ENCODE measurements at regions not wholly inside any gene's neighbourhood (a gene's known extent, or its start where the extent isn't known, plus 50 kb on each side); places are given as distances from the start of the nearest gene placed in this dataset.

- intact Hi-C loops (cut with DNase I): no loop called here
- no peaks in the 10 kb centered on the region for H3K9me3 ChIP-seq
- no peaks in the 10 kb centered on the region for H3K36me3 ChIP-seq (replicated peaks in 1 of 2; ENCODE audit: insufficient read depth in 1 of 2, low read depth in 2 of 2)
- 50 to 91% methylated on average over 1 to 5 of the region's 5 CpGs for WGBS, 2 donors
- no peak overlapping the region for H3K27ac ChIP-seq
- ATAC-seq: no peak
- no peak for DNase-seq
- no peaks in the 10 kb centered on the region for H3K27me3 ChIP-seq
- no peak for TF ChIP-seq POLR2A (IDR thresholded peaks at IDR 0.05)
- TF ChIP-seq CTCF (IDR thresholded peaks at IDR 0.05): no peak
- no peak overlapping the region for H3K4me3 ChIP-seq
- H3K4me1 ChIP-seq: no peaks in the 10 kb centered on the region
These were observed 341.2 kb downstream of the DYSF start for GRCh38 chr2:71794611-71795010.

GRCh38 chr2:71793926-71794325 is 340.6 kb downstream of the DYSF start:
- WGBS, 2 donors: 76 to 80% methylated on average over 2 of the region's 2 CpGs
- H3K4me1 ChIP-seq: no peaks in the 10 kb centered on the region
- DNase-seq: no peak

GRCh38 chr2:71792926-71793761 is 339.8 kb downstream of the DYSF start:
- ATAC-seq (no peak), DNase-seq (no peak)
- Histone ChIP-seq H3K4me3 (no peak overlapping the region), H3K27me3 (no peaks in the 10 kb centered on the region), H3K4me1 (no peaks in the 10 kb centered on the region), H3K9me3 (no peaks in the 10 kb centered on the region), H3K27ac (no peak overlapping the region), H3K36me3 (replicated peaks in 1 of 2; ENCODE audit: insufficient read depth in 1 of 2, low read depth in 2 of 2) (no peaks in the 10 kb centered on the region)
- WGBS, 2 donors: 84 to 89% methylated on average over 9 to 10 of the region's 10 CpGs
- no peak for TF ChIP-seq POLR2A (IDR thresholded peaks at IDR 0.05)
- no peak for TF ChIP-seq CTCF (IDR thresholded peaks at IDR 0.05)
- intact Hi-C loops (cut with DNase I): no loop called here

More at GRCh38 chr2:71793926-71794325, 340.6 kb downstream of the DYSF start:
- no peaks in the 10 kb centered on the region for H3K9me3 ChIP-seq
- H3K36me3 ChIP-seq (replicated peaks in 1 of 2; ENCODE audit: insufficient read depth in 1 of 2, low read depth in 2 of 2): no peaks in the 10 kb centered on the region
- H3K4me3 ChIP-seq: no peak overlapping the region
- no peaks in the 10 kb centered on the region for H3K27me3 ChIP-seq
- TF ChIP-seq CTCF (IDR thresholded peaks at IDR 0.05) (no peak), POLR2A (IDR thresholded peaks at IDR 0.05) (no peak)
- H3K27ac ChIP-seq: no peak overlapping the region
- intact Hi-C loops (cut with DNase I): no loop called here
- no peak for ATAC-seq

GRCh38 chr2:71791501-71792135 is 338.3 kb downstream of the DYSF start:
- Histone ChIP-seq H3K9me3 (no peaks in the 10 kb centered on the region), H3K4me1 (no peaks in the 10 kb centered on the region), H3K36me3 (replicated peaks in 1 of 2; ENCODE audit: insufficient read depth in 1 of 2, low read depth in 2 of 2) (no peaks in the 10 kb centered on the region), H3K27ac (no peak overlapping the region), H3K27me3 (no peaks in the 10 kb centered on the region), H3K4me3 (no peak overlapping the region)
- ATAC-seq (no peak), DNase-seq (no peak)
- intact Hi-C loops (cut with DNase I): no loop called here
- 83 to 87% methylated on average over 12 to 14 of the region's 14 CpGs for WGBS, 2 donors
- TF ChIP-seq CTCF (IDR thresholded peaks at IDR 0.05): no peak
- no peak for TF ChIP-seq POLR2A (IDR thresholded peaks at IDR 0.05)
